Stimulated activated CD4-positive, alpha-beta T cell treated with anti-CD3 and anti-CD28 coated beads, Interleukin-1b, Interleukin-23, amount 100 ng/mL, for 24 hours (primary cell): ENCODE measurements at regions not wholly inside any gene's neighbourhood (a gene's known extent, or its start where the extent isn't known, plus 50 kb on each side); places are given as distances from the start of the nearest gene placed in this dataset.

ENCODE experiments used
- DNase-seq, 4 experiments: peaks; one replicate each; pipeline ENCODE4 v3.0.0-alpha.2; 2020; ENCODE audit warnings: low read depth in 4 of 4, low spot score in 1 of 4

- DNase-seq: no peak
Observed at GRCh38 chr5:3944930-3945329, 349.3 kb downstream of the IRX1 start.

- no peak for DNase-seq
Observed at GRCh38 chr5:3948838-3949237, 353.2 kb downstream of the IRX1 start.

GRCh38 chr5:3954199-3954598 is 358.6 kb downstream of the IRX1 start:
- DNase-seq: no peak

GRCh38 chr5:3954633-3955032 is 359.0 kb downstream of the IRX1 start:
- no peak for DNase-seq

GRCh38 chr5:3957658-3958057 is 362.0 kb downstream of the IRX1 start:
- DNase-seq: no peak

- no peak for DNase-seq
Observed at GRCh38 chr5:3958389-3958788, 362.8 kb downstream of the IRX1 start.

GRCh38 chr5:3962113-3962512 is 366.5 kb downstream of the IRX1 start:
- DNase-seq: no peak

GRCh38 chr5:3963652-3964051 is 368.0 kb downstream of the IRX1 start:
- DNase-seq: no peak

GRCh38 chr5:3980156-3980555 is 384.5 kb downstream of the IRX1 start:
- DNase-seq: no peak

GRCh38 chr5:3987867-3988266 is 392.2 kb downstream of the IRX1 start:
- no peak for DNase-seq

GRCh38 chr5:3993856-3994473 is 398.3 kb downstream of the IRX1 start:
- no peak for DNase-seq

- DNase-seq: no peak
Observed at GRCh38 chr5:3994628-3995027, 399.0 kb downstream of the IRX1 start.

GRCh38 chr5:3995954-3996619 is 400.5 kb downstream of the IRX1 start:
- DNase-seq: no peak

- no peak for DNase-seq
Observed at GRCh38 chr5:3996707-3997336, 401.2 kb downstream of the IRX1 start.

GRCh38 chr5:3997670-3998069 is 402.0 kb downstream of the IRX1 start:
- no peak for DNase-seq

- DNase-seq: no peak
Observed at GRCh38 chr5:3999929-4000328, 404.3 kb downstream of the IRX1 start.

- no peak for DNase-seq
Observed at GRCh38 chr5:4001004-4001403, 405.4 kb downstream of the IRX1 start.

- no peak for DNase-seq
Observed at GRCh38 chr5:4001758-4002533, 406.3 kb downstream of the IRX1 start.

- no peak for DNase-seq
Observed at GRCh38 chr5:4005335-4005734, 409.7 kb downstream of the IRX1 start.

- no peak for DNase-seq
Observed at GRCh38 chr5:4007001-4007400, 411.4 kb downstream of the IRX1 start.

- DNase-seq: no peak
Observed at GRCh38 chr5:4011943-4012342, 416.3 kb downstream of the IRX1 start.
